SIG-M5 treated with dmso at 0.1 percent for 504 hours (cell line): ENCODE measurements at regions not wholly inside any gene's neighbourhood (a gene's known extent, or its start where the extent isn't known, plus 50 kb on each side); places are given as distances from the start of the nearest gene placed in this dataset.
"Not testable (repeated sequence)": the region's sequence is repeated elsewhere in the genome, so short reads cannot be mapped to it uniquely, and the experiment has no call there.

Experiments
- DNase-seq: peaks from one replicate; lab custom pipeline; 2025; ENCODE audit not compliant: unreplicated experiment; lab: John Stamatoyannopoulos, UW

GRCh38 chr2:113341191-113341869, 62.6 kb upstream of the PAX8 start:
- DNase-seq = no peak

GRCh38 chr2:113337809-113338208, 59.1 kb upstream of the PAX8 start:
- no peak for DNase-seq

GRCh38 chr2:113336040-113336439, 57.3 kb upstream of the PAX8 start:
- not testable (repeated sequence) for DNase-seq

- DNase-seq = no peak
These were observed 55.4 kb upstream of the PAX8 start for GRCh38 chr2:113334147-113334546.

- not testable (repeated sequence) for DNase-seq
These were observed 55.0 kb upstream of the PAX8 start for GRCh38 chr2:113333735-113334134.

- DNase-seq = peak; percentile 26
These were observed 51.5 kb upstream of the PAX8 start for GRCh38 chr2:113330060-113330767.

GRCh38 chr2:113328973-113329372, 50.3 kb upstream of the PAX8 start:
- peak; percentile 11 for DNase-seq

GRCh38 chr2:113328572-113328971, 49.9 kb upstream of the PAX8 start:
- not testable (repeated sequence) for DNase-seq
